AG04449 (cell line): ENCODE measurements at regions not wholly inside any gene's neighbourhood (a gene's known extent, or its start where the extent isn't known, plus 50 kb on each side); places are given as distances from the start of the nearest gene placed in this dataset.

Experiments
- CTCF ChIA-PET: fragments of 350-600 bp; formaldehyde crosslinking; extraction: SDS; loops from one replicate; lab custom pipeline; 2021; ENCODE audit warnings: antibody characterized with exemption; lab: Yijun Ruan, JAX
- POLR2A ChIA-PET: fragments of 400-600, 350-600 bp; formaldehyde crosslinking; extraction: SDS; loops from one replicate; lab custom pipeline; 2020; ENCODE audit warnings: antibody characterized with exemption, inconsistent platforms; lab: Yijun Ruan, JAX
- DNase-seq: peaks from one replicate; pipeline ENCODE4 v3.0.0-alpha.2; 2010; ENCODE audit warnings: low read depth, low spot score
- H3K4me3 ChIP-seq: 2 replicates; pipeline ENCODE4 v1.5.1; 2011; ENCODE audit warnings: low read depth, mild to moderate bottlenecking, control low read depth, low read length
- TF ChIP-seq, protein P1 (sequence below): IDR thresholded peaks from one replicate; pipeline ENCODE4 v1.5.1; 2011; ENCODE audit warnings: mild to moderate bottlenecking, moderate library complexity, low read length, control low read depth, inconsistent platforms; ENCODE audit not compliant: insufficient read depth; ENCODE audit errors: missing control alignments

DNA sequence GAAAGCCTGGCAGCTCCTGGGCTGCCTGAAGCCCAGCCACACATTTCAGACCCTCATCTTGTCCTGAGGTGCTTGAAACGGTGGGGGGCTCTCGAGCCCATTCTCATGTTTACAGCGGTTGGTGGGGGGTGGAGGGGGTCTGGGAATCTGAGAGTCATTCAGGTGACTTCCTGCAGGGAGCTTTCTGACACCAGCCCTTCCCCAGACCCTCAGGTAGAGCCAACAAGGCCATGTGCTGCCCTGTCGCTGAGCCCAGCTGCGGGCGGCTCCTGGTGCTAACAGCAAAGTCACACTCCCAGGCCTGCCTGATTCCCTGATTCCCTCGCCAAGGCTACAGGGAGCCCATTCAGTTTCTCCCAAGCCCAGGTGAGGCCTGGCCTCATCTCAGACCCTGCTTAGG is 324.9 kb upstream of the MEX3C start:
- CTCF ChIA-PET, result no interaction called here
- TF ChIP-seq, protein P1, sequence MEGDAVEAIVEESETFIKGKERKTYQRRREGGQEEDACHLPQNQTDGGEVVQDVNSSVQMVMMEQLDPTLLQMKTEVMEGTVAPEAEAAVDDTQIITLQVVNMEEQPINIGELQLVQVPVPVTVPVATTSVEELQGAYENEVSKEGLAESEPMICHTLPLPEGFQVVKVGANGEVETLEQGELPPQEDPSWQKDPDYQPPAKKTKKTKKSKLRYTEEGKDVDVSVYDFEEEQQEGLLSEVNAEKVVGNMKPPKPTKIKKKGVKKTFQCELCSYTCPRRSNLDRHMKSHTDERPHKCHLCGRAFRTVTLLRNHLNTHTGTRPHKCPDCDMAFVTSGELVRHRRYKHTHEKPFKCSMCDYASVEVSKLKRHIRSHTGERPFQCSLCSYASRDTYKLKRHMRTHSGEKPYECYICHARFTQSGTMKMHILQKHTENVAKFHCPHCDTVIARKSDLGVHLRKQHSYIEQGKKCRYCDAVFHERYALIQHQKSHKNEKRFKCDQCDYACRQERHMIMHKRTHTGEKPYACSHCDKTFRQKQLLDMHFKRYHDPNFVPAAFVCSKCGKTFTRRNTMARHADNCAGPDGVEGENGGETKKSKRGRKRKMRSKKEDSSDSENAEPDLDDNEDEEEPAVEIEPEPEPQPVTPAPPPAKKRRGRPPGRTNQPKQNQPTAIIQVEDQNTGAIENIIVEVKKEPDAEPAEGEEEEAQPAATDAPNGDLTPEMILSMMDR, result no peak
- H3K4me3 ChIP-seq, result no peak overlapping the region
- POLR2A ChIA-PET, result no interaction called here
- no peak for DNase-seq

DNA sequence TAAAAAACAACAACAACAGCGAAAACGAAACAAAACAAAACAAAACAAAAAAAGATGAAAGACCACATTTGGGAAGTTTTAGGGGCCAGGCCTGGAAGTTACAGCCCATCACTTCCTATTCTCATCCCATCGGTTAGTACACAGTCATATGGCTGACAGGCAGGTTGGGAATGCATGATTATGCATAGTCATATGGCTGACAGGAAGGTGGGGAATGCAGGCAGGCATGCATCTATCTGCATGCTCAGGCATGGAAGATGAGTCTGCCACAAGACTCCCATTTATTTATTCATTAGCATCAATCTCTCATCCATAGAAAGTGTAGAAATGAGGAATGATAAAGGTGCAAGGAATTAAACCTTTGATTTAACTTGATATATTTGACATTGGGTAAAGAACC is 325.3 kb upstream of the MEX3C start:
- TF ChIP-seq, protein P1, result no peak
- CTCF ChIA-PET, result no interaction called here
- POLR2A ChIA-PET, result no interaction called here

DNA sequence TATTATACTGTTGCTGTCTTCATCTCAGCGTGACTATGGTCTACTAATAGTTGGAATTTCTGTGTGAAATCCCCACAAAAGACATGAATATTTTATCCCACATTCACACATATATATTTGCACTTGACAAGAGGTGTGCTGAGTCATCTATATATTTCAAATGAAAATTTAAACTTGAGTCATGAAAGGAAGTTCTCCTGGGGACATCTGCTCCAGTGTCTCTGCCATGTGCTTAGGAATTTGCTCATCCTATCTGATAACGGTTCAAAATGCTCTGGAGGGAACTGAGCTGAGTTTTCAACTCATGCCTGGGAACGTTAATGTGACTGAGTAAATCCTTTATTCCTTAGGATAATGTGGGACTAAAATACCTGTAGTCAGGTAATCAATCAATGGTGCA is 326.2 kb upstream of the MEX3C start:
- CTCF ChIA-PET, result no interaction called here
- POLR2A ChIA-PET, result no interaction called here
- H3K4me3 ChIP-seq, result no peak overlapping the region
- no peak for DNase-seq
- TF ChIP-seq, protein P1, result no peak

More for the DNA sequence above, 325.3 kb upstream of the MEX3C start:
- DNase-seq, result no peak
- no peak overlapping the region for H3K4me3 ChIP-seq

DNA sequence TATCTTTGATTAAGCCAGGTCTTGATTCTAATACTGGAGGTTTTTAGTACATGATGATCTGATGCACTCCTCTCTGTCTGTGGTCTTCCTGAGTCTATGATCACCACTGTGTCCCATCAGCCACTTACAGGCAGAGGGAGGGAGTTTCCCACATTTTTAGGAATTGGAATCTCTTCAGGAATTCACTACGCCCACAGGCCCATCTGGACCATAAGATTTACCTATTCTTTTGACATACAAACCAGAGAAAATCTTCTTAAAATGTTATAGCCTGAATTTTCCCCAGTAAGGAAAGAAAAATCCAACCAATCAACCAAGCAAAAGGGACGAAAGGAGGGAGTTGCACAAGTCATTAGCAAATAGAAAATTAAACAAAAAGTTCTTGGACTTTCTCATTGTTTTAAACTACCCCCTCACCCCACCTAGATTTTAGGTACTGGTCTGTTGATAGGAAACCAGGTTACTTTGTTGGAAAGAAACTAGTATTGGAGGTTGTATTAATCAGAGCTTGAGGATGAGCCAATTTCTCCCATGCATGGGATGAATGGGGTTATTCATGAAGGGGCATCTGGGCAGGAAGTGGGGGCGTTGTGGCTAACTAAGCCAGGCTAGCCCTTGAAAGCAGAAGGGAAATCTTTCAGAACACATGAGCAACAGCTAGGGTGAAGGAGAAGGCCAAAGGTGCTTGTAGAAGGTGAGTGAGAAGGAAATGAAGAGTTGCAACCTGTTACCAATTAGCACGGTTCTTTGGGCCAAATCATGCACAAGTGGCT is 328.2 kb upstream of the MEX3C start:
- H3K4me3 ChIP-seq, result no peak overlapping the region
- CTCF ChIA-PET, result no interaction called here
- no peak for DNase-seq
- TF ChIP-seq, protein P1, result no peak
- POLR2A ChIA-PET, result no interaction called here

DNA sequence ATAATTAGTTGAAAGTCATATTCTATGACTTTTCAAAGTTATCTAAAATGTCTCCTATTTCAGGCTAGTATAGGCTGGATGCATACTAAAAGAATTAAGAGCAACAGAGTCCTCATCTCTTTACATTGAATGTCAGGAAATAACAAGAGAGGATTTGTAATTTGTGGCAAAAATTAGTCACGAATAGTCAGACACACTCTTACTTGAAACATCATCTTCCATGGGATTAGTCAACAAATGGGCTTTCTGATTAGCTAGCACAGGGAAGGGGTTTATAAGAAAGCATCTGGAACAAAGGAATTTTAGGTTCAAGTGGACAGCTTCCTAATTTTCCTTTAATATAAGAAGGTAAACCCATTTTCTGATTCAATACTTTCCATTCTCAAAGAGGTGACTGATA is 330.3 kb upstream of the MEX3C start:
- ChIA-PET CTCF (no interaction called here), POLR2A (no interaction called here)
- DNase-seq, result no peak
- H3K4me3 ChIP-seq, result no peak overlapping the region
- TF ChIP-seq, protein P1, result no peak

DNA sequence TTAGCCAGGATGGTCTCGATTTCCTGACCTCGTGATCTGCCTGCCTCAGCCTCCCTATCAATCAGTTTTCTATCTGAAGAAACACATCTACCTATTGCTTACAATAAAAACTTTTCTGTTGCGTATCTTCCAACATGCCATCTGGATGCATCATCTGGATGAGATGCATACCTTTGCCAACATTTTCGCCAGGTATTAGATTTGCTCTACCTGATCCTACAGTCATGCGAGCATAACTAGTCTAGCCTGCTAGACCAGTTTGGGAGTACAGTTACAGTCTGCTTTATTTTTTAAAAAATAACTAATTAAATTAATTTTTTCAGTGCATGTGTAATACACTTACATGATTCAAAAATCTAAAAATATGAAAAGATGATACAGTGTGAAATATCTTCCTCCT is 334.0 kb upstream of the MEX3C start:
- ChIA-PET POLR2A (no interaction called here), CTCF (no interaction called here)
- no peak for DNase-seq
- H3K4me3 ChIP-seq, result no peak overlapping the region
- TF ChIP-seq, protein P1, result no peak
